OCI-LY7 (cell line): ENCODE measurements at regions not wholly inside any gene's neighbourhood (a gene's known extent, or its start where the extent isn't known, plus 50 kb on each side); places are given as distances from the start of the nearest gene placed in this dataset.
A peak's percentile ranks its signal among the peaks of the same experiment; 100 is the strongest.

Source experiments
- BruUV-seq: library from RNA; stranded (reverse); fragments of 400-500 nt; replicated peaks from 2 replicates; lab custom pipeline; 2021; lab: Mats Ljungman, UMichigan
- CTCF ChIA-PET: fragments of 300-600 bp; sonication (Branson Sonifier 250); formaldehyde crosslinking; loops from one replicate; lab custom pipeline; 2022; ENCODE audit warnings: antibody characterized with exemption; ENCODE audit not compliant: unreplicated experiment; lab: Charles Lee
- POLR2A ChIA-PET: fragments of 300-600 bp; sonication (Branson Sonifier 250); formaldehyde crosslinking; loops from one replicate; lab custom pipeline; 2022; ENCODE audit warnings: antibody characterized with exemption; lab: Charles Lee
- DNase-seq: peaks from one replicate; pipeline ENCODE4 v3.0.0-alpha.2; 2015; ENCODE audit warnings: low spot score
- H2AFZ ChIP-seq: fragments of 200-600 bp; sonication (generic), shearing (Covaris generic); 2 replicates; pipeline ENCODE4 v1.6.1; 2014; ENCODE audit warnings: mild to moderate bottlenecking, antibody characterized with exemption, low read length, moderate library complexity
- H3K27ac ChIP-seq: fragments of 200-600 bp; sonication (generic); 2 replicates; pipeline ENCODE4 v1.5.1; 2014; ENCODE audit warnings: mixed run types, low read depth, mild to moderate bottlenecking, moderate library complexity, low read length, inconsistent platforms; ENCODE audit not compliant: poor library complexity, severe bottlenecking
- H3K36me3 ChIP-seq: fragments of 200-600 bp; sonication (generic); 2 replicates; pipeline ENCODE4 v1.6.1; 2014; ENCODE audit warnings: mild to moderate bottlenecking, antibody characterized with exemption, low read length, moderate library complexity, mixed read lengths; ENCODE audit not compliant: insufficient read depth
- H3K4me1 ChIP-seq: fragments of 200-600 bp; sonication (generic); 2 replicates; pipeline ENCODE4 v1.5.1; 2014; ENCODE audit warnings: mild to moderate bottlenecking, low read length; ENCODE audit not compliant: insufficient read depth, poor library complexity, severe bottlenecking
- H3K4me2 ChIP-seq: fragments of 200-600 bp; sonication (generic); 2 replicates; pipeline ENCODE4 v1.6.1; 2014; ENCODE audit warnings: mild to moderate bottlenecking, low read length
- H3K4me3 ChIP-seq: fragments of 200-600 bp; sonication (generic); 2 replicates; pipeline ENCODE4 v1.5.1; 2014; ENCODE audit warnings: mild to moderate bottlenecking, low read depth, low read length; ENCODE audit not compliant: poor library complexity, severe bottlenecking
- H3K79me2 ChIP-seq: fragments of 200-600 bp; sonication (generic); 2 replicates; pipeline ENCODE4 v1.6.1; 2016; ENCODE audit warnings: low read depth, mild to moderate bottlenecking, low read length, moderate library complexity, mixed read lengths; ENCODE audit not compliant: insufficient read depth
- H3K9me2 ChIP-seq: fragments of 200-600 bp; sonication (generic); 2 replicates; pipeline ENCODE4 v1.6.1; 2016; ENCODE audit warnings: mild to moderate bottlenecking, low read length, mixed read lengths; ENCODE audit not compliant: insufficient read depth
- H3K9me3 ChIP-seq: fragments of 200-600 bp; sonication (generic); 2 replicates; pipeline ENCODE4 v1.6.1; 2014; ENCODE audit warnings: mild to moderate bottlenecking, mixed run types, low read length, mixed read lengths
- H4K20me1 ChIP-seq: fragments of 200-600 bp; sonication (generic); 2 replicates; pipeline ENCODE4 v1.6.1; 2014; ENCODE audit warnings: mild to moderate bottlenecking, antibody characterized with exemption, low read length, moderate library complexity, mixed read lengths; ENCODE audit not compliant: insufficient read depth
- CTCF ChIP-seq: fragments of 200-600 bp; sonication (generic); conservative IDR thresholded peaks from 2 replicates; pipeline ENCODE4 v1.5.1; 2014; ENCODE audit warnings: mild to moderate bottlenecking, antibody characterized with exemption, low read length, moderate library complexity, mixed read lengths
- EZH2phosphoT487 ChIP-seq: fragments of 200-600 bp; sonication (generic); IDR thresholded peaks from 2 replicates; pipeline ENCODE4 v1.6.1; 2018; ENCODE audit warnings: low read depth, borderline replicate concordance, mild to moderate bottlenecking, mixed run types, antibody characterized with exemption, low read length, moderate library complexity, mixed read lengths
- intact Hi-C: fragments of 100-400 bp; cut with micrococcal nuclease; formaldehyde crosslinking; loops from one replicate; pipeline ENCODE4 v1.10.0; 2022; ENCODE audit not compliant: unreplicated experiment

DNA sequence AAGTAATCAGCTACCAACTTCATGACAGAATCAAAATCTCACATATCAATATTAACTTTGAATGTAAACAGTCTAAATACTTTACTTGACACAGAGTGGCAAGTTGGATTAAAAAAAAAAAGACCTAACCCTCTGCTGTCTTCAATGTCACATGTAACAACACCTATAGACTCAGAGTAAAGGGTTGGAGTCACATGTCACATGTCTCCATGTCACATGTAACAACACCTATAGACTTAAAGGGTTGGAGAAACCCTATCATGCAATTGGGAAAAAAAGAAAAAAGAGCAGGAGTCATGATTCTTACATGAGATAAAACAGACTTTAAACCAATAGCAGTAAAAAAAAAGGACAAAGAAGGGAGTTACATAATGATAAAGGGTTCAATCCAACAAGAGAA is 665.3 kb upstream of the LRRTM1 start:
- ChIA-PET POLR2A (interaction anchor here (0.8 kb wide), 1 partner anchor 13 kb away, joined by 4 read pairs; no protein-coding TSS in a partner anchor), CTCF (no interaction called here)
- Histone ChIP-seq H3K36me3 (no peaks in the 10 kb centered on the region), H3K79me2 (no peaks in the 10 kb centered on the region), H3K4me3 (no peak overlapping the region), H2AFZ (no peak overlapping the region), H3K4me2 (no peak overlapping the region), H3K9me3 (peaks cover 10% of the 10 kb centered on the region; the same call in 1 of the 2 replicates), H3K4me1 (no peaks in the 10 kb centered on the region), H4K20me1 (no peaks in the 10 kb centered on the region), H3K27ac (no peak overlapping the region), H3K9me2 (no peaks in the 10 kb centered on the region)
- BruUV-seq: no TSS peak
- TF ChIP-seq CTCF: no peak
- no peak for TF ChIP-seq EZH2phosphoT487
- intact Hi-C loops: no loop called here
- no peak for DNase-seq

- H3K4me2 ChIP-seq: no peak overlapping the region
- no TSS peak for BruUV-seq
- intact Hi-C loops: no loop called here
- ChIA-PET POLR2A (interaction anchor here (0.6 to 1.2 kb wide), 2 partner anchors 19 to 101 kb away, joined by 3 read pairs; no protein-coding TSS in a partner anchor), CTCF (no interaction called here)
- H3K27ac ChIP-seq: no peak overlapping the region
- H3K79me2 ChIP-seq: no peaks in the 10 kb centered on the region
- peak; percentile 11 for DNase-seq
- no peaks in the 10 kb centered on the region for H3K9me2 ChIP-seq
- H4K20me1 ChIP-seq: no peaks in the 10 kb centered on the region
- H3K4me1 ChIP-seq: no peaks in the 10 kb centered on the region
- H3K36me3 ChIP-seq: no peaks in the 10 kb centered on the region
- no peak overlapping the region for H2AFZ ChIP-seq
- TF ChIP-seq CTCF (0 out of 2 replicates have a peak, but pooled peaks have one; percentile 23), EZH2phosphoT487 (no peak)
- H3K4me3 ChIP-seq: no peak overlapping the region
- peaks cover 11% of the 10 kb centered on the region; the same call in 1 of the 2 replicates for H3K9me3 ChIP-seq
Observed at GRCh38 chr2:80968450-80968849, 663.9 kb upstream of the LRRTM1 start.

DNA sequence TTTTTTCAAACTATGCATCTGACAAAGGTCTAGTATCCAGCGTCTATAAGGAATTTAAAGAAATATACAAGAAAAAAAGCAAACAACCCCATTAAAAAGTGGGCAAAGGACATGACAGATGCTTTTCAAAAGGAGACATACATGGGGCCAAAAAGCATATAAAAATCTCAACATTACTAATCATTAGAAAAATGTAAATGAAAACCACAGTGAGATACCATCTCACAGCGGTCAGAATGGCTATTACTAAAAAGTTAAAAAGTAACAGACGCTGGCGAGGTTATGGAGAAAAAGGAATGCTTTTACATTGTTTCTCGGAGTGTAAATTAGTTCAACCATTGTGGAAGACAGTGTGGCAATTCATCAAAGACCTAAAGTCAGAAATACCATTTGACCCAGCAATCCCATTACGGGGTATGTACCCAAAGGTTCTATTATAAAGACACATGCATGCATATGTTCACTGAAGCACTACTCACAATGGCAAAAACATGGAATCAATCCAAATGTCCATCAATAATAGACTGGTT is 643.1 kb upstream of the LRRTM1 start:
- ChIA-PET CTCF (no interaction called here), POLR2A (no interaction called here)

More for the DNA sequence above, 643.1 kb upstream of the LRRTM1 start:
- no peak overlapping the region for H3K4me2 ChIP-seq
- no peaks in the 10 kb centered on the region for H3K9me2 ChIP-seq
- no peak overlapping the region for H3K4me3 ChIP-seq
- intact Hi-C loops: no loop called here
- H3K27ac ChIP-seq: no peak overlapping the region
- DNase-seq: no peak
- H3K36me3 ChIP-seq: no peaks in the 10 kb centered on the region
- no peaks in the 10 kb centered on the region for H3K9me3 ChIP-seq
- BruUV-seq: no TSS peak
- no peaks in the 10 kb centered on the region for H4K20me1 ChIP-seq
- no peaks in the 10 kb centered on the region for H3K4me1 ChIP-seq
- no peak overlapping the region for H2AFZ ChIP-seq
- TF ChIP-seq CTCF (no peak), EZH2phosphoT487 (no peak)
- no peaks in the 10 kb centered on the region for H3K79me2 ChIP-seq
